ENCODE measurements at regions not wholly inside any gene's neighbourhood (a gene's known extent, or its start where the extent isn't known, plus 50 kb on each side); places are given as distances from the start of the nearest gene placed in this dataset.

DNA sequence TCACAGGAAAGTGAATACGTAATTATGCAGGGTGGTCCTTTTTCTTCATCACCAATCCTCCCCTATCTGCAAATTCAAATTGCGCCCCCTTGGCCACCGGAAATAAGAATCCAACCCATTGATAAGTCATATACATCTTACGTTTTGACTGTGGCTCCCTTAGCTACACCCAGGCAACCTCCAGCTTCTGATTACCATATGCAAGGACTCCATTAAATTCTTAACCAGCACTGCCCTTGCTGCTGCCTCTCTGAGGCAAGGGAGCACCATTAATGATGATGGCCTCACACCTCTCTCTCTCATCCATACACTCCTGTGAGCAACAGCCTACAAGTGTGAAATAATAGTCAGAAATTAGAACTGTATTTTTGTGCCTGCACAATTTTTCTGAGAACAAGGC lies 106.0 kb upstream of the NOCT start:
- no peak overlapping the region for H3K9ac ChIP-seq (ENCODE audit: insufficient read depth, low read length, poor library complexity, severe bottlenecking)
- no peaks in the 10 kb centered on the region for H3K9me3 ChIP-seq (replicated peaks in 1 of 2; ENCODE audit: control insufficient read depth in 1 of 2, insufficient read depth in 1 of 2, low read length in 2 of 2)
- H3K9me3 Mint-ChIP-seq, result no peaks in the 10 kb centered on the region
- no peak overlapping the region for H3K4me3 ChIP-seq (replicated peaks in 1 of 3; ENCODE audit: low read depth in 2 of 3, low read length in 3 of 3)
- no peak overlapping the region for H3K4me3 Mint-ChIP-seq
- H3K36me3 Mint-ChIP-seq, result peaks cover 0 to 2% of the 10 kb centered on the region in 2 donors
- 100% methylated on average over 4 of the region's 4 CpGs for WGBS (ENCODE audit: insufficient coverage)
- TF ChIP-seq, protein P1, sequence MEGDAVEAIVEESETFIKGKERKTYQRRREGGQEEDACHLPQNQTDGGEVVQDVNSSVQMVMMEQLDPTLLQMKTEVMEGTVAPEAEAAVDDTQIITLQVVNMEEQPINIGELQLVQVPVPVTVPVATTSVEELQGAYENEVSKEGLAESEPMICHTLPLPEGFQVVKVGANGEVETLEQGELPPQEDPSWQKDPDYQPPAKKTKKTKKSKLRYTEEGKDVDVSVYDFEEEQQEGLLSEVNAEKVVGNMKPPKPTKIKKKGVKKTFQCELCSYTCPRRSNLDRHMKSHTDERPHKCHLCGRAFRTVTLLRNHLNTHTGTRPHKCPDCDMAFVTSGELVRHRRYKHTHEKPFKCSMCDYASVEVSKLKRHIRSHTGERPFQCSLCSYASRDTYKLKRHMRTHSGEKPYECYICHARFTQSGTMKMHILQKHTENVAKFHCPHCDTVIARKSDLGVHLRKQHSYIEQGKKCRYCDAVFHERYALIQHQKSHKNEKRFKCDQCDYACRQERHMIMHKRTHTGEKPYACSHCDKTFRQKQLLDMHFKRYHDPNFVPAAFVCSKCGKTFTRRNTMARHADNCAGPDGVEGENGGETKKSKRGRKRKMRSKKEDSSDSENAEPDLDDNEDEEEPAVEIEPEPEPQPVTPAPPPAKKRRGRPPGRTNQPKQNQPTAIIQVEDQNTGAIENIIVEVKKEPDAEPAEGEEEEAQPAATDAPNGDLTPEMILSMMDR (IDR thresholded peaks at IDR 0.05), result no peak
- no peak overlapping the region for H3K27ac ChIP-seq (ENCODE audit: low read depth in 1 of 2, low read length in 2 of 2)
- H3K27me3 Mint-ChIP-seq (ENCODE audit: low read depth in 3 of 3), result peaks cover 0 to 9% (median 7%) of the 10 kb centered on the region in 3 donors
- H3K27me3 ChIP-seq (ENCODE audit: control insufficient read depth in 2 of 2, insufficient read depth in 2 of 2, low read length in 2 of 2), result no peaks in the 10 kb centered on the region
- H3K27ac Mint-ChIP-seq, result no peak overlapping the region
- H3K79me2 ChIP-seq (ENCODE audit: insufficient read depth, low read length), result no peaks in the 10 kb centered on the region
- intact Hi-C loops (cut with micrococcal nuclease), result no loop called here
- peaks cover 3% of the 10 kb centered on the region for H3K4me1 Mint-ChIP-seq
- H3K4me1 ChIP-seq (ENCODE audit: control insufficient read depth in 1 of 2, insufficient read depth in 2 of 2, low read length in 2 of 2), result no peaks in the 10 kb centered on the region
- no peaks in the 10 kb centered on the region for H4K20me1 ChIP-seq (ENCODE audit: insufficient read depth, low read length)
- DNase-seq, result no peak
- no peak overlapping the region for H2AFZ ChIP-seq (ENCODE audit: insufficient read depth, low read depth, low read length, poor library complexity, severe bottlenecking)
- no peak overlapping the region for H3K4me2 ChIP-seq (replicated peaks; ENCODE audit: extremely low read depth, low read length, poor library complexity, severe bottlenecking)
- no peaks in the 10 kb centered on the region for H3K36me3 ChIP-seq (replicated peaks in 1 of 2; ENCODE audit: control insufficient read depth in 1 of 2, insufficient read depth in 2 of 2, low read length in 2 of 2)

DNA sequence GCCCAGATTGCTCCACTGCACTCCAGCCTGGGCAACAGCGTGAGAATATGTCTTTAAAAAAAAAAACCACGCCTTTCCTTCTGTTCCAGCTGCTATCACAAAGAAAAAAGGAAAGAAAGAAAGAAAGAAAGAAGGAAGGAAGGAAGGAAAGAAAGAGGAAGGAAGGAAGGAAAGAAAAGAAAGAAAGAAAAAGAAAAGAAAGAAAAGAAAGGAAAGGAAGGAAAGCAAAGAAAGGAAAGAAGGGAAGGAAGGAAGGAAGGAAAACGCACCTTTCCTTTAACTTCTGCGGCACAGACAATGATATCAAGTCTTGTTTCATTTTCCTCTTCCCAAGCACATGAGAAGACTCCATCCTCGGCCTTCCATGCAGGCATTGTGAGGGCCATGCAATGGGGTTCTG lies 107.4 kb upstream of the NOCT start:
- no peak overlapping the region for H3K4me3 Mint-ChIP-seq
- no peak overlapping the region for H3K4me3 ChIP-seq (replicated peaks in 1 of 3; ENCODE audit: low read depth in 2 of 3, low read length in 3 of 3)

More for the DNA sequence above, 107.4 kb upstream of the NOCT start:
- Histone ChIP-seq H3K9ac (ENCODE audit: insufficient read depth, low read length, poor library complexity, severe bottlenecking) (no peak overlapping the region), H3K9me3 (replicated peaks in 1 of 2; ENCODE audit: control insufficient read depth in 1 of 2, insufficient read depth in 1 of 2, low read length in 2 of 2) (no peaks in the 10 kb centered on the region), H3K36me3 (replicated peaks in 1 of 2; ENCODE audit: control insufficient read depth in 1 of 2, insufficient read depth in 2 of 2, low read length in 2 of 2) (no peaks in the 10 kb centered on the region), H3K27me3 (ENCODE audit: control insufficient read depth in 2 of 2, insufficient read depth in 2 of 2, low read length in 2 of 2) (no peaks in the 10 kb centered on the region), H3K79me2 (ENCODE audit: insufficient read depth, low read length) (no peaks in the 10 kb centered on the region), H3K27ac (ENCODE audit: low read depth in 1 of 2, low read length in 2 of 2) (no peak overlapping the region), H3K4me2 (replicated peaks; ENCODE audit: extremely low read depth, low read length, poor library complexity, severe bottlenecking) (no peak overlapping the region), H3K4me1 (ENCODE audit: control insufficient read depth in 1 of 2, insufficient read depth in 2 of 2, low read length in 2 of 2) (no peaks in the 10 kb centered on the region), H2AFZ (ENCODE audit: insufficient read depth, low read depth, low read length, poor library complexity, severe bottlenecking) (no peak overlapping the region), H4K20me1 (ENCODE audit: insufficient read depth, low read length) (no peaks in the 10 kb centered on the region)
- no peak for DNase-seq
- TF ChIP-seq, protein P1 (IDR thresholded peaks at IDR 0.05), result no peak
- intact Hi-C loops (cut with micrococcal nuclease), result no loop called here
- H3K27ac Mint-ChIP-seq, result no peak overlapping the region
- H3K9me3 Mint-ChIP-seq, result no peaks in the 10 kb centered on the region
- H3K36me3 Mint-ChIP-seq, result peaks cover 0 to 2% of the 10 kb centered on the region in 2 donors
- peaks cover 0 to 10% (median 7%) of the 10 kb centered on the region in 3 donors for H3K27me3 Mint-ChIP-seq (ENCODE audit: low read depth in 3 of 3)
- WGBS (ENCODE audit: insufficient coverage), result no CpG with 5 or more reads among the region's 5 CpGs
- peaks cover 3% of the 10 kb centered on the region for H3K4me1 Mint-ChIP-seq

All from CD14-positive monocyte (primary cell).